HCT116 (cell line): ENCODE measurements at regions not wholly inside any gene's neighbourhood (a gene's known extent, or its start where the extent isn't known, plus 50 kb on each side); places are given as distances from the start of the nearest gene placed in this dataset.

Experiments used
- ATAC-seq: fragments of 200-7000 bp; cut with Tn5 transposase; 2 replicates; pipeline ENCODE4 v1.9.1; 2020; ENCODE audit warnings: mild to moderate bottlenecking, moderate library complexity
- BruUV-seq: library from RNA; stranded (reverse); fragments of 400-500 nt; replicated peaks from 2 replicates; lab custom pipeline; 2021; lab: Mats Ljungman, UMichigan
- CTCF ChIA-PET: fragments of 300-600 bp; sonication (Branson Sonifier 250); formaldehyde crosslinking; loops from one replicate; lab custom pipeline; 2021; ENCODE audit warnings: antibody characterized with exemption; lab: Charles Lee
- POLR2A ChIA-PET: fragments of 300-600, 350-600 bp; sonication (Branson Sonifier 250); formaldehyde crosslinking; loops from one replicate; lab custom pipeline; 2021; ENCODE audit warnings: antibody characterized with exemption; lab: Charles Lee
- RAD21 ChIA-PET, 2 experiments: fragments of 300-600 bp; sonication (Branson Sonifier 250); formaldehyde crosslinking; loops; one replicate each; lab custom pipeline; 2023; ENCODE audit warnings: low total read pairs in 2 of 2; ENCODE audit not compliant: uncharacterized antibody in 2 of 2, unreplicated experiment in 2 of 2, low non-redundant PET in 1 of 2; lab: Charles Lee
- DNase-seq: peaks from one replicate; pipeline ENCODE4 v3.0.0-alpha.2; 2010; ENCODE audit warnings: low read depth, low spot score
- H2AFZ ChIP-seq: fragments of 200-600 bp; shearing (Covaris generic), sonication (generic); 2 replicates; pipeline ENCODE4 v1.6.1; 2017; ENCODE audit warnings: low read depth, mixed run types, mixed read lengths, antibody characterized with exemption, low read length; ENCODE audit not compliant: poor library complexity, severe bottlenecking
- H3K27ac ChIP-seq: 2 replicates; pipeline ENCODE4 v1.5.1; 2012; ENCODE audit warnings: low read depth, low read length
- H3K27me3 ChIP-seq: fragments of 200-600 bp; sonication (generic); 2 replicates; pipeline ENCODE4 v1.6.1; 2016; ENCODE audit warnings: mixed run types, low read length, mixed read lengths; ENCODE audit not compliant: insufficient read depth
- H3K36me3 ChIP-seq, 2 experiments: fragments of 200-500 bp in 1 of 2; fragments of 200-600 bp in 1 of 2; sonication (Bioruptor generic) in 1 of 2; sonication (generic) in 1 of 2; 2 replicates each; pipeline versions ENCODE4 v1.5.1 to v1.6.1; 2014 to 2016; ENCODE audit warnings: low read length in 2 of 2, inconsistent platforms in 1 of 2, mixed read lengths in 1 of 2, mixed run types in 1 of 2; ENCODE audit not compliant: insufficient read depth in 2 of 2, control insufficient read depth in 1 of 2
- H3K4me1 ChIP-seq, 2 experiments: fragments of 200-600 bp in 1 of 2; sonication (generic) in 1 of 2; 2 replicates each; pipeline versions ENCODE4 v1.5.1 to v1.6.1; 2012 to 2017; ENCODE audit warnings: low read length in 2 of 2, inconsistent platforms in 1 of 2, mild to moderate bottlenecking in 1 of 2, mixed read lengths in 1 of 2, mixed run types in 1 of 2, moderate library complexity in 1 of 2; ENCODE audit not compliant: insufficient read depth in 2 of 2, control insufficient read depth in 1 of 2
- H3K4me2 ChIP-seq: fragments of 200-600 bp; sonication (generic); 2 replicates; pipeline ENCODE4 v1.6.1; 2017; ENCODE audit warnings: mixed run types, low read length, mixed read lengths
- H3K4me3 ChIP-seq, 2 experiments: fragments of 200-600 bp in 1 of 2; sonication (generic) in 1 of 2; replicated peaks in 1 of 2; 2 replicates each; pipeline ENCODE4 v1.5.1; 2011 to 2016; ENCODE audit warnings: low read length in 2 of 2, control low read depth in 1 of 2, low read depth in 1 of 2, mild to moderate bottlenecking in 1 of 2, mixed read lengths in 1 of 2, mixed run types in 1 of 2
- H3K79me2 ChIP-seq: fragments of 200-600 bp; sonication (generic); 2 replicates; pipeline ENCODE4 v1.6.1; 2017; ENCODE audit warnings: mild to moderate bottlenecking, mixed run types, low read length, moderate library complexity, mixed read lengths; ENCODE audit not compliant: insufficient read depth
- H3K9ac ChIP-seq: fragments of 200-600 bp; sonication (generic); 2 replicates; pipeline ENCODE4 v1.6.1; 2016; ENCODE audit warnings: low read length, mixed read lengths
- H3K9me2 ChIP-seq: fragments of 200-600 bp; sonication (generic), shearing (Covaris generic); 2 replicates; pipeline ENCODE4 v1.6.1; 2017; ENCODE audit warnings: mixed run types, mild to moderate bottlenecking, moderate library complexity; ENCODE audit not compliant: insufficient read depth
- H3K9me3 ChIP-seq, 2 experiments: fragments of 200-500 bp in 1 of 2; fragments of 200-600 bp in 1 of 2; sonication (Bioruptor generic) in 1 of 2; sonication (generic) in 1 of 2; 2 replicates each; pipeline ENCODE4 v1.6.1; 2014 to 2017; ENCODE audit warnings: low read length in 2 of 2, mixed read lengths in 2 of 2, inconsistent platforms in 1 of 2, low read depth in 1 of 2, mild to moderate bottlenecking in 1 of 2, mixed run types in 1 of 2, moderate library complexity in 1 of 2; ENCODE audit not compliant: control insufficient read depth in 1 of 2, insufficient read depth in 1 of 2
- H4K20me1 ChIP-seq: fragments of 200-600 bp; sonication (generic), shearing (Covaris generic); 2 replicates; pipeline ENCODE4 v1.6.1; 2017; ENCODE audit warnings: mixed run types, mild to moderate bottlenecking, moderate library complexity; ENCODE audit not compliant: insufficient read depth
- CBX3 ChIP-seq: IDR thresholded peaks from 2 replicates; pipeline ENCODE4 v1.6.1; 2012; ENCODE audit warnings: low read depth
- CEBPB ChIP-seq: IDR thresholded peaks from 2 replicates; pipeline ENCODE4 v1.6.1; 2012; ENCODE audit warnings: low read depth
- EGR1 ChIP-seq: IDR thresholded peaks from 2 replicates; pipeline ENCODE4 v1.6.1; 2012; ENCODE audit warnings: low read depth
- EZH2phosphoT487 ChIP-seq: fragments of 200-600 bp; IDR thresholded peaks from 2 replicates; pipeline ENCODE4 v1.6.1; 2018; ENCODE audit warnings: antibody characterized with exemption, borderline replicate concordance
- FOSL1 ChIP-seq: IDR thresholded peaks from 2 replicates; pipeline ENCODE4 v1.6.1; 2012; ENCODE audit warnings: low read depth
- JUND ChIP-seq: IDR thresholded peaks from 2 replicates; pipeline ENCODE4 v1.6.1; 2012
- POLR2A ChIP-seq: IDR thresholded peaks from 2 replicates; pipeline ENCODE4 v1.7.0; 2011; ENCODE audit warnings: borderline replicate concordance; ENCODE audit not compliant: insufficient read depth, insufficient read length; ENCODE audit errors: extremely low read depth
- RAD21 ChIP-seq: IDR thresholded peaks from 2 replicates; pipeline ENCODE4 v1.6.1; 2012; ENCODE audit warnings: low read depth, mild to moderate bottlenecking
- SP1 ChIP-seq: IDR thresholded peaks from 2 replicates; pipeline ENCODE4 v1.6.1; 2012; ENCODE audit warnings: low read depth
- SRF ChIP-seq: IDR thresholded peaks from 2 replicates; pipeline ENCODE4 v1.6.1; 2012; ENCODE audit warnings: low read depth
- ZFX ChIP-seq: fragments of 450-650 bp; IDR thresholded peaks from 2 replicates; pipeline ENCODE4 v1.6.1; 2017
- ZNF274 ChIP-seq: fragments of 200-500 bp; sonication (Bioruptor generic); IDR thresholded peaks from 2 replicates; pipeline ENCODE4 v1.6.1; 2014; ENCODE audit warnings: mild to moderate bottlenecking, low read depth, low read length, inconsistent platforms
- intact Hi-C: fragments of 100-400 bp; cut with micrococcal nuclease; formaldehyde crosslinking; loops from 2 replicates; pipeline ENCODE4 v1.10.0; 2022
- TF ChIP-seq, protein P1 (sequence below), 3 experiments: fragments of 200-600 bp in 1 of 3; sonication (generic) in 1 of 3; IDR thresholded peaks in 2 of 3; conservative IDR thresholded peaks in 1 of 3; 2 replicates each; pipeline ENCODE4 v1.5.1; 2012 to 2017; ENCODE audit warnings: low read depth in 2 of 3, low read length in 2 of 3, antibody characterized with exemption in 1 of 3, borderline replicate concordance in 1 of 3, control low read depth in 1 of 3, mild to moderate bottlenecking in 1 of 3, mixed read lengths in 1 of 3, mixed run types in 1 of 3, moderate library complexity in 1 of 3; ENCODE audit not compliant: insufficient read depth in 1 of 3
- TF ChIP-seq, protein P2 (sequence below): IDR thresholded peaks from 2 replicates; pipeline ENCODE4 v1.6.1; 2012
- TF ChIP-seq, protein P3 (sequence below): IDR thresholded peaks from 2 replicates; pipeline ENCODE4 v1.6.1; 2012; ENCODE audit warnings: low read depth
- TF ChIP-seq, protein P4 (sequence below): IDR thresholded peaks from 2 replicates; pipeline ENCODE4 v1.6.1; 2011; ENCODE audit warnings: mild to moderate bottlenecking, low read length, moderate library complexity; ENCODE audit not compliant: insufficient replicate concordance; ENCODE audit errors: extremely low read depth

DNA sequence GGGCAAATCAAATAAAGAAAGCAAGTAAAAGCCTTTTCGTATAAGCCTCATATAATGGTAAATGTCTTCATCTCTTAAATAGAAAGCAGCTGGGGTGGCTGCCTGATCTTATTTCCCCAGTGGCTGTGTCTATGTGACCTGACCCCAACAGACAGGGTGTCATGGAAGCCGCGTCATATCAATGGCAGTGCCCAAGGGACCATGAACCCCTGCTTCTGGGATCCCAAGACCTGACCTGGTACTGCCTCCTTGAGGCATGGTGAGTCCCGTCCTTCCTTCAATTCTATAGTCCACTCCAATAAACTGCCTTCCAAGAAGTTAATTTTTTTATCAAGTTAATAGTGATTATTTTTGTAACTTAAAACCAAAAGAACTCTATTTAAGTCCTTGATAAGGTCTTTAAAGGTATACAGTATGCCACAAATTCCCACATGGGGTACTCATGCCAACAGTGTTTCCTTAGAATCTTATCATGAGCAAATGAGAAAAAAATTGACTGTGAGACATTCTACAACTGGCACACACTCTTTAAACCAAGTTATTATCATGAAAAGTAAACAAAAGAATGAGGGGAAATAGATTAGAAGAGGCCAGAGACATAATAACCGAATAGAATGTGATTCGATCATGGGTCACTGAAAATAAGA is 104.6 kb downstream of the ADSS2 start:
- intact Hi-C loops = no loop called here

More for the DNA sequence above, 104.6 kb downstream of the ADSS2 start:
- Histone ChIP-seq H3K79me2 (no peaks in the 10 kb centered on the region), H3K9me3 (no peaks in the 10 kb centered on the region), H2AFZ (no peak overlapping the region), H3K9me2 (no peaks in the 10 kb centered on the region), H3K36me3 (no peaks in the 10 kb centered on the region), H3K4me2 (no peak overlapping the region), H3K9ac (no peak overlapping the region), H3K27me3 (no peaks in the 10 kb centered on the region), H4K20me1 (no peaks in the 10 kb centered on the region), H3K4me1 (peaks cover 0 to 2% of the 10 kb centered on the region in 2 experiments; a peak in 2 of 4 replicates), H3K4me3 (no peak overlapping the region), H3K27ac (no peak overlapping the region)
- DNase-seq (no peak), ATAC-seq (no peak)
- RAD21 ChIA-PET = no interaction called here
- POLR2A ChIA-PET = no interaction called here
- CTCF ChIA-PET = no interaction called here
- BruUV-seq = no TSS peak
- TF ChIP-seq CBX3 = no peak
- TF ChIP-seq, protein P1, sequence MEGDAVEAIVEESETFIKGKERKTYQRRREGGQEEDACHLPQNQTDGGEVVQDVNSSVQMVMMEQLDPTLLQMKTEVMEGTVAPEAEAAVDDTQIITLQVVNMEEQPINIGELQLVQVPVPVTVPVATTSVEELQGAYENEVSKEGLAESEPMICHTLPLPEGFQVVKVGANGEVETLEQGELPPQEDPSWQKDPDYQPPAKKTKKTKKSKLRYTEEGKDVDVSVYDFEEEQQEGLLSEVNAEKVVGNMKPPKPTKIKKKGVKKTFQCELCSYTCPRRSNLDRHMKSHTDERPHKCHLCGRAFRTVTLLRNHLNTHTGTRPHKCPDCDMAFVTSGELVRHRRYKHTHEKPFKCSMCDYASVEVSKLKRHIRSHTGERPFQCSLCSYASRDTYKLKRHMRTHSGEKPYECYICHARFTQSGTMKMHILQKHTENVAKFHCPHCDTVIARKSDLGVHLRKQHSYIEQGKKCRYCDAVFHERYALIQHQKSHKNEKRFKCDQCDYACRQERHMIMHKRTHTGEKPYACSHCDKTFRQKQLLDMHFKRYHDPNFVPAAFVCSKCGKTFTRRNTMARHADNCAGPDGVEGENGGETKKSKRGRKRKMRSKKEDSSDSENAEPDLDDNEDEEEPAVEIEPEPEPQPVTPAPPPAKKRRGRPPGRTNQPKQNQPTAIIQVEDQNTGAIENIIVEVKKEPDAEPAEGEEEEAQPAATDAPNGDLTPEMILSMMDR (IDR thresholded peaks at IDR 0.05 in 2 of 3, conservative IDR thresholded peaks at IDR 0.05 in 1 of 3; ENCODE audit: borderline replicate concordance in 1 of 3, insufficient read depth in 1 of 3, low read depth in 2 of 3, low read length in 2 of 3) = no peak
- TF ChIP-seq, protein P2, sequence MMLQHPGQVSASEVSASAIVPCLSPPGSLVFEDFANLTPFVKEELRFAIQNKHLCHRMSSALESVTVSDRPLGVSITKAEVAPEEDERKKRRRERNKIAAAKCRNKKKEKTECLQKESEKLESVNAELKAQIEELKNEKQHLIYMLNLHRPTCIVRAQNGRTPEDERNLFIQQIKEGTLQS = no peak
- TF ChIP-seq, protein P3, sequence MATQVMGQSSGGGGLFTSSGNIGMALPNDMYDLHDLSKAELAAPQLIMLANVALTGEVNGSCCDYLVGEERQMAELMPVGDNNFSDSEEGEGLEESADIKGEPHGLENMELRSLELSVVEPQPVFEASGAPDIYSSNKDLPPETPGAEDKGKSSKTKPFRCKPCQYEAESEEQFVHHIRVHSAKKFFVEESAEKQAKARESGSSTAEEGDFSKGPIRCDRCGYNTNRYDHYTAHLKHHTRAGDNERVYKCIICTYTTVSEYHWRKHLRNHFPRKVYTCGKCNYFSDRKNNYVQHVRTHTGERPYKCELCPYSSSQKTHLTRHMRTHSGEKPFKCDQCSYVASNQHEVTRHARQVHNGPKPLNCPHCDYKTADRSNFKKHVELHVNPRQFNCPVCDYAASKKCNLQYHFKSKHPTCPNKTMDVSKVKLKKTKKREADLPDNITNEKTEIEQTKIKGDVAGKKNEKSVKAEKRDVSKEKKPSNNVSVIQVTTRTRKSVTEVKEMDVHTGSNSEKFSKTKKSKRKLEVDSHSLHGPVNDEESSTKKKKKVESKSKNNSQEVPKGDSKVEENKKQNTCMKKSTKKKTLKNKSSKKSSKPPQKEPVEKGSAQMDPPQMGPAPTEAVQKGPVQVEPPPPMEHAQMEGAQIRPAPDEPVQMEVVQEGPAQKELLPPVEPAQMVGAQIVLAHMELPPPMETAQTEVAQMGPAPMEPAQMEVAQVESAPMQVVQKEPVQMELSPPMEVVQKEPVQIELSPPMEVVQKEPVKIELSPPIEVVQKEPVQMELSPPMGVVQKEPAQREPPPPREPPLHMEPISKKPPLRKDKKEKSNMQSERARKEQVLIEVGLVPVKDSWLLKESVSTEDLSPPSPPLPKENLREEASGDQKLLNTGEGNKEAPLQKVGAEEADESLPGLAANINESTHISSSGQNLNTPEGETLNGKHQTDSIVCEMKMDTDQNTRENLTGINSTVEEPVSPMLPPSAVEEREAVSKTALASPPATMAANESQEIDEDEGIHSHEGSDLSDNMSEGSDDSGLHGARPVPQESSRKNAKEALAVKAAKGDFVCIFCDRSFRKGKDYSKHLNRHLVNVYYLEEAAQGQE = no peak
- TF ChIP-seq ZFX = no peak
- no peak for TF ChIP-seq JUND
- no peak for TF ChIP-seq EZH2phosphoT487
- TF ChIP-seq SP1 = no peak
- no peak for TF ChIP-seq SRF
- TF ChIP-seq EGR1 = no peak
- no peak for TF ChIP-seq ZNF274
- TF ChIP-seq FOSL1 = no peak
- TF ChIP-seq CEBPB = no peak
- TF ChIP-seq, protein P4, sequence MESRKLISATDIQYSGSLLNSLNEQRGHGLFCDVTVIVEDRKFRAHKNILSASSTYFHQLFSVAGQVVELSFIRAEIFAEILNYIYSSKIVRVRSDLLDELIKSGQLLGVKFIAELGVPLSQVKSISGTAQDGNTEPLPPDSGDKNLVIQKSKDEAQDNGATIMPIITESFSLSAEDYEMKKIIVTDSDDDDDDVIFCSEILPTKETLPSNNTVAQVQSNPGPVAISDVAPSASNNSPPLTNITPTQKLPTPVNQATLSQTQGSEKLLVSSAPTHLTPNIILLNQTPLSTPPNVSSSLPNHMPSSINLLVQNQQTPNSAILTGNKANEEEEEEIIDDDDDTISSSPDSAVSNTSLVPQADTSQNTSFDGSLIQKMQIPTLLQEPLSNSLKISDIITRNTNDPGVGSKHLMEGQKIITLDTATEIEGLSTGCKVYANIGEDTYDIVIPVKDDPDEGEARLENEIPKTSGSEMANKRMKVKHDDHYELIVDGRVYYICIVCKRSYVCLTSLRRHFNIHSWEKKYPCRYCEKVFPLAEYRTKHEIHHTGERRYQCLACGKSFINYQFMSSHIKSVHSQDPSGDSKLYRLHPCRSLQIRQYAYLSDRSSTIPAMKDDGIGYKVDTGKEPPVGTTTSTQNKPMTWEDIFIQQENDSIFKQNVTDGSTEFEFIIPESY = no peak
- TF ChIP-seq POLR2A = no peak
- TF ChIP-seq RAD21 = no peak
